GM18502 (cell line): ENCODE measurements at regions not wholly inside any gene's neighbourhood (a gene's known extent, or its start where the extent isn't known, plus 50 kb on each side); places are given as distances from the start of the nearest gene placed in this dataset.

Source experiments
- ATAC-seq: cut with Tn5 transposase; IDR thresholded peaks from one replicate; pipeline ENCODE4 v1.9.1; 2021; ENCODE audit warnings: mild to moderate bottlenecking; ENCODE audit not compliant: unreplicated experiment, poor library complexity

DNA sequence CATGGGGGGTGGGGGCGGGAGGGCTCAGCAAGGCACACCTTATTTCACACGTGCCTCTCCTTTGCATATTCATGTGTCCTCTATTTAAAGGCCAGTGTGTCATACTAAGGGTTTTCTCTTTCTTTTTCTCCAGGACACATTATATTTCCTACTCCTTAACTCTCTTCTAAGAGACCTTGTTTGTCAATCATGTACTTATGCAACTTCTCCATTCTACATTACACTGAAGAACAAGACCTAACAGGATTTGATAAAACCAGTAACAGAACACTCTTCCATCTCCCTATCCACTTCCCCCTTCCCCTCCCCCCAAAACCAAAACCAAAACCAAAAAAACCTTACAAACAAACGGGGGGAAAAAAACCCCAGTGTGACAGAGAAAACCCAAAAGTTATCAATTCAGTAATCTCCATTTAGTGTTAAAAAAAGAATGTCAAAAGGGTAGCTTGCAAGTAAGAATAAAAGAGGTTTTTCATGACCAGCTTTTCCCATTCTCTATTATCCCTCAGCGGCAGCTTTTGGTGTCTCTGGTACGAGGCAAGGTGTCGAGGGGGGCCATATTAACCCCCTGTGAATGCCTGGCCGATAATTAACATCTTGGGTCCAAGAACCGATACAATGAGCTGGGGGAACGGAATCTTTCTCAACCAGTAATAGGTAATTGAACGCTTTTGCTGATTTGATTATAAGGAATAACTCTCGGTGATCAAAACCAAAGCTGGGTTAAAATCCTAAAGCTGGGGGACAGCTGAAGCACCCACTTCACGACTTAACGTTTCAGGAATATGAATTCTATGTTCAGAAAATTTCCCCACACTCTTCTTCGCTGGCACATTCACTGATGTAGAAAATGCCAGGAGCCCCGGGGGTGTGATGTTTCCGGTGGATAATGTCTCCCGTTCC, 191.0 kb upstream of the TCF4 start:
- ATAC-seq: peak; percentile 39

DNA sequence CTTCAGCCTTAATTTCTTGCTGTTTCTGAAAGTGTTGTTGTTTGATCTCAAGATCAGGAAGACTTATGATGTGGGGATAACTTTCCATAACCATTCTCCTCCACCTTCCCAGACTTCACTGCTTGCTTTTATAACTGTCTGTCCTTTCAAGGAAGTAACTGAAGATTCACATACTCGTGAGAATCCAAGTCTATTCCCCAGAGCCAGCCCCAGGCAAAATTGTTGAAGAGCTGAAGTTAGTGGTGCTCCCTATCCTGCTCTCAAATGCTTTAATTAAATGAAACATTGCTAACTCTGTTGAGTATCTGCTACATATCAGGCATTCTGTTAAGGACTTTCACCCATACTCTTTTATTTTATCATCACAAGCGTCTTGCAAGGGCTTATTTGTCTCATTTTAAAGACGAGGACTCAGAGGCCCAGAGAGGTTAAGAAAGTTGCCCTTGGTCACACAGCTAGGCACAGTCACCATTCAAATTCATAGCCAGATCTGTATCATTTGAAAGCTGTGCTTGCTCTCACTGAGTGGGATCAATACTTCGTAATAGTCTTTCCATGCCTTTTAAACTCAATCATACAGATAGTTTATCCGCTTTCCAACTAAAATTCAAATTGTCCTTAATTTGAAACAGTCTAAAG, 189.8 kb upstream of the TCF4 start:
- no peak for ATAC-seq

DNA sequence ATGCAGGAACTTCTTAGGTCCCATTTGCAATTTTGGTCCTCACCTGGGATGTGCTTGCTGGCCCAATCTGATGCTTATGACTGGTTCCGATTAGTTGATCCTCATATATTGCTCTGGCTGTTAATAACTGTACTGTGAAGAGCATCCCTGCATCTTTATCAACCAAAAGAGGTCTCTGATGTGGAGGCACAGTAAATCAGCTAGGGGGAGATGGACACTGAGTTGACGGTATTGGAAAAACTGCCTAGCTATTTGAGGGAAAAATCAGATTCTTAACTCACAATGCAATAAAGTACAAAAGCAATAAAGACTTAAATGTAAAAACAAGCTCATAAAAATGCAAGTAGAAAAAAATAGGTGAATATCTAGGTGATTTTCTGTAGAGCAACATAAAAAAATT, 188.0 kb upstream of the TCF4 start:
- ATAC-seq: no peak

- no peak for ATAC-seq
These were observed 186.5 kb upstream of the TCF4 start for GRCh38 chr18:55774505-55774904.

- no peak for ATAC-seq
These were observed 180.3 kb upstream of the TCF4 start for GRCh38 chr18:55768255-55768654.

DNA sequence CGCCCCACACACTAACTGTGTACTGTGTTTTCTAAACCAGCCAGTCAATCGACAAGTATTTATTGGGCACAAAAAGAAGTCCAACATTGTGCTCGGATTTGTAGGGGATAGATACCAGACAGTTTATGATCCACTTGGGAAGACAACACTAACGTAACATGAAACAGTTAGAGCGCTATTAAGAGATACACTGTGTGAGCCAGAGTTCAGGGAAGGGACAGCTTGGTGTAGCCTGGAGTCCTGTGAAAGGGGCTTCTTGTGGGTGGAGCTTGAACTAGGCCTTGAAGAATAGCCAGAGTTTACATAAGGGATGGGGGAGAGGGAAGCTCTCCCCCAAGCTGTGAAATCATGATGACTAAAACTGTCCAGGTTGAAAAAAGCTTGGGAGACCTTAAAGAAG, 176.4 kb upstream of the TCF4 start:
- no peak for ATAC-seq

DNA sequence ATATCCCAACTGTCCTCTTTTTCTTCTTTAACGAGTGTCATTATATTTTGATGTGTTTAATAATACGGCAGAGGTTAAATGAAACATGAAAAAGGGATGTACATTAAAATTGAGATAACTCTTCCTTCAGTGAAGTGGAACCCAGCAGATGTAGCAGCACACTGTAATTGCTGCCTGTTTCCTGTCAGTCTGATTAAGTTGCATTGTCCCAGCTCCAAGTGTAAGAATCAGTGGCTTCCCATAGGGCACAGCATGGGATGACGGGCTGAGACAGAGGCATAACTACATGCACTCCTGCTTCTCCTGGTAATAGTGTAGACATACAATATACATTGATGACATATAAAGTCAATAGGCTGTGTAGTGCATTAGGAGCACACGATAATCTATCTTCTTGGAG, 175.8 kb upstream of the TCF4 start:
- no peak for ATAC-seq

DNA sequence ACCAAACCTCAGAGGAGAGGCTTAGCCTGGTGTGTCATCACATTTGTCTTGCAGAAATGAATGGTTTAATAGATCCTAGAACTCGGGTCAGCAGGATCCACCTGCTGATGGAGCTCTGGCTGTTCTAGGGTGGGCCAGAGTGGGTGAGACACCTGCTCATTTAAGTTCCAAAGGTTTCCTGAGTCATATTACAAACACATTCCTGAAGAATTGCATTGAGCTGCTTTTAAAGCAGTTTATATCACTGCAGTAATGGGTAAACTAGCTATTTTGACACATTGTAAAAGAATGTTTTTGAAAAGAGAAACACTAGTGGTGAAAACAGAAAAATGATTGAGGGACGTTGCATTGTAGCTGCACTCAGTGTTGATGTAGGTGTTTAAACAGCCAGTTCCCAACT, 175.3 kb upstream of the TCF4 start:
- no peak for ATAC-seq

- ATAC-seq: no peak
These were observed 174.4 kb upstream of the TCF4 start for GRCh38 chr18:55762424-55762823.

DNA sequence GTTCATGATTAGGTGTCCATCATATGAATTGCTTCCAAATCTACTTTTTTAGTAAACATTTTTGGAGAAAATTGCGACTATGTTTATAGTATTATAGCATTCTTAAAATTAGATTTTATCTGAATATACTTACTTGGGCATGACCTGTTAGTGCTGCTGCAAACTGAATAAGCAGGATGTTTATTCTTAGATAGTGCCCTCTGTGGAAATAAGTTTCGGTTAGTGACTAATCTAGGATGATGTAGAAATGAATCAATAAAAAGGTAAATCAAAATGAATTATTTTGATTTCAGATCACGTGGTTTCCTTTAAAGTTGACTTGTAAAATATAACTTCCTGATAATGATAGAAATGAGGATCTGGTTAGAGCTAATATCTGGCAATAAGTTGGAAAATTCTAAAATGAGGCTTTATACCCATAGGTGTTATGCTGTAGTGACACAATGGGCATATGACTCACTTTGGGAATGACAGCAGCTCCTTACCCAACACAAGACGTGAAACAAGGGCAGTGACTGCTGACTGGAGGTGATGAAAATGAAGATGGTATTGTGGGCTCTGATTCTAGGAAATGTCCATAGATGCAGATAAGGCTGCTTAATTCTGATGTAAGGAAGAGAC, 165.8 kb upstream of the TCF4 start:
- ATAC-seq: no peak

- peak; percentile 53 for ATAC-seq
These were observed 163.5 kb upstream of the TCF4 start for GRCh38 chr18:55751476-55751875.

GRCh38 chr18:55748227-55748738, 160.3 kb upstream of the TCF4 start:
- ATAC-seq: no peak

DNA sequence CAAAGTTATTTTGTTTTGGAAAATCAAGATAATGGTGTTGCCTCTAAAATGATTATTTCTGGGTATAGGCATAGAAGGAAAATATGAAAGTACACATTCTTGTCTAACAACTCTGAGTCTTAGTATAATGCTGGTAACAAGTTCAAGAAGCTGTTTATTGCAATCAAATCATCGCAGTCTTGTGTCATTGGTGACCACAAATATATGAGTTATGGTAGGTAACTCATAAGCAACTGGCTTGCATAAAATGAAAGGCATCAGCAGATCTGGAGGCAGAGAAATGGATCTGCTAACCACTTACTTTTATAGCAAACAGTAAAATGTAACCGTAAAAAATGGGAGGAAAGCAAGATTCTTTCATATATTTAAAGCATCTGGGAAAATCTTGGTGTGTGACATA, 156.2 kb upstream of the TCF4 start:
- ATAC-seq: no peak

DNA sequence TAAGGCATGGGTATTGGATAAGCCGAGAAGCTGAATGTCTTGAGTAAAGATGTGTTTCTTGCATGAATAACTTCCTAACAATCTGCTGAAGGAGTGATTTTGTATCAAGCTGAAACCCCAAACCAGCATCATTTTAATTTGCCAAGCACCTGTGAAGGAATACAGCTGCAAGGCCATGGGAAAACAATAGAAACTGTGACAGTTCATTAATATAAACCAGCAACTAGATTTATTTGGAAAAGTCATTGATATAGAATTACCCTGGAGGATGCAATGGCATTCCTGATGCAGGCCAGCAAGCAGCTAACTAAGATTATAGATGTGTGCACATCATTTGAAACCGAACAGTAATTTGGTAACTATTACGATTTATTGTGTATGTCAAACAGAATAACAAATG, 155.7 kb upstream of the TCF4 start:
- no peak for ATAC-seq

- no peak for ATAC-seq
These were observed 155.1 kb upstream of the TCF4 start for GRCh38 chr18:55743133-55743532.

DNA sequence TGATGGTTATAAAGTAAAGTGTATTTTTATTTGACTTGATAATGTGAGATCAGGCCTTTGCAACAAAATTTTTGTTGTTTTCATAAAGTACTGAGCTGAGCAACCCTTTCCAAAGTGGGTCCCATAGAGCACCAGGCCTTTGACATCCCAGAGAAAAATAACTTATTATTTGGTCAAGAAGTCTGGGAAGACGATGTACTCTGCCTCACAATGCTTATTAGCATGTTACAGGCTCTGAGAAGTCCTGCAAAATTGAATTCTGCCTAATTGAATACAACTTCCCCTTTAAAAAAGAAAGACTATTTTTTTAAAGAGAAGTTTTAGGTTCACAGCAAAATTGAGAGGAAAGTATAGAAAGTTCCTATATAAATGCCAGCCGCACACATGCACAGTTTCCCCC, 151.5 kb upstream of the TCF4 start:
- no peak for ATAC-seq

DNA sequence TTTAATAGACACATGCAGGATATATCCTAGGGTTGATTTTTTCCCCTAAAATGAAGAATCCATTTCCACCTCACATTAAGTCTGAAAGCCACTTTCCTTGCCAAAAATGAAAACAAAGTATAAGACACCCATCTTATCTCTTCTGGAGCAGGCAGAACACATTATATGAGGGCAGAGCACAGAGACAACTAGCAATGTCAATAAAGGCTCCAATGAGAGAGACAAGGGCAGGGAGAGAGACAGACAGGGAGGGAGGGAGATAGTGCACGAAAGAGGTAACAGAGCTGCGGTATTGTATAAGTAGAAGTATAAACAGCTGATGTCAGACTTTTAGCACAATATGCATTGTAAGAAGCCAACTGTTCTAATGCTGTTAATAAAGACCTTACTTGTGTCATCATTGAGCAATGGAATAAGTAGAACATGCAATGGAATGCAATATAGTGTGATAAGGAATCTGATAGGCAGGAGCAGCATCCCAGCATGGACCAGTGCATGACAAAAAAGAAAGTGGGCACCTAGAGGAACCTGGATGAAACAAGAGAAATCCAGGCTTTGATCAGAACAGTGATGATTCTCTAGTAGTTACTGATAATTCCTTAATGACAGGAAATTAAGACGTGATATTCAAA, 150.6 kb upstream of the TCF4 start:
- ATAC-seq: no peak

- no peak for ATAC-seq
These were observed 149.9 kb upstream of the TCF4 start for GRCh38 chr18:55737781-55738468.

- no peak for ATAC-seq
These were observed 149.3 kb upstream of the TCF4 start for GRCh38 chr18:55737266-55737665.

- no peak for ATAC-seq
These were observed 148.0 kb upstream of the TCF4 start for GRCh38 chr18:55735969-55736368.
